ENCODE measurements at regions not wholly inside any gene's neighbourhood (a gene's known extent, or its start where the extent isn't known, plus 50 kb on each side); places are given as distances from the start of the nearest gene placed in this dataset.

- TF ChIP-seq CTCF (conservative IDR thresholded peaks at IDR 0.05; ENCODE audit: low read depth, low read length) (no peak), EZH2 (IDR thresholded peaks at IDR 0.05; ENCODE audit: low read length, unreplicated experiment) (no peak), EZH2phosphoT487 (IDR thresholded peaks at IDR 0.05; ENCODE audit: borderline replicate concordance, low read length) (no peak)
Measured at GRCh38 chr9:14983599-14983998, 73.4 kb upstream of the FREM1 start.

All from PC-3 (cell line).